ENCODE measurements at regions not wholly inside any gene's neighbourhood (a gene's known extent, or its start where the extent isn't known, plus 50 kb on each side); places are given as distances from the start of the nearest gene placed in this dataset.

DNA sequence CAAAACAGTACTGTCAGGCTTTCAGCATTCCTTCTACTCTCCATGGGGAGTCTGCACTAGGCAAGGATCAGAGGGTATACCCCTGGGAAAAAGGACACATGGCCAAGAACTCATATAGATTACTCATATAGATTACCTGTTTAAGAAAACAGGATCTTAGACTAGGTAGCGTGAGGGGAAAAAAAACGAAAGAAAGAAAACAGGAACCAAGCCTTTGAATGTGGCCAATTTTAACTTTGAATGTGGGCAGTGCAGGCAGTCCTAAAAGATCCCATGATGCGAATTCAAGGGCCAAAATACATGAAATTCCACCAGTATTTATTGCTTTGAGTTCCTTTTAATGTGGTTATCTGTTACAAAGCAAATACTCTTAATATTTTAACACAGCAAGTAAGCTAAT, 108.6 kb upstream of the TAC1 start:
- TF ChIP-seq, protein P1, sequence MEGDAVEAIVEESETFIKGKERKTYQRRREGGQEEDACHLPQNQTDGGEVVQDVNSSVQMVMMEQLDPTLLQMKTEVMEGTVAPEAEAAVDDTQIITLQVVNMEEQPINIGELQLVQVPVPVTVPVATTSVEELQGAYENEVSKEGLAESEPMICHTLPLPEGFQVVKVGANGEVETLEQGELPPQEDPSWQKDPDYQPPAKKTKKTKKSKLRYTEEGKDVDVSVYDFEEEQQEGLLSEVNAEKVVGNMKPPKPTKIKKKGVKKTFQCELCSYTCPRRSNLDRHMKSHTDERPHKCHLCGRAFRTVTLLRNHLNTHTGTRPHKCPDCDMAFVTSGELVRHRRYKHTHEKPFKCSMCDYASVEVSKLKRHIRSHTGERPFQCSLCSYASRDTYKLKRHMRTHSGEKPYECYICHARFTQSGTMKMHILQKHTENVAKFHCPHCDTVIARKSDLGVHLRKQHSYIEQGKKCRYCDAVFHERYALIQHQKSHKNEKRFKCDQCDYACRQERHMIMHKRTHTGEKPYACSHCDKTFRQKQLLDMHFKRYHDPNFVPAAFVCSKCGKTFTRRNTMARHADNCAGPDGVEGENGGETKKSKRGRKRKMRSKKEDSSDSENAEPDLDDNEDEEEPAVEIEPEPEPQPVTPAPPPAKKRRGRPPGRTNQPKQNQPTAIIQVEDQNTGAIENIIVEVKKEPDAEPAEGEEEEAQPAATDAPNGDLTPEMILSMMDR (IDR thresholded peaks at IDR 0.05): no peak
- TF ChIP-seq POLR2A (IDR thresholded peaks at IDR 0.05): no peak
- TF ChIP-seq EP300 (IDR thresholded peaks at IDR 0.05; ENCODE audit: low read depth): no peak
- no peak for TF ChIP-seq POLR2AphosphoS5 (IDR thresholded peaks at IDR 0.05)

Data from transverse colon (tissue), 4 donors.